K562 (cell line): ENCODE measurements at regions not wholly inside any gene's neighbourhood (a gene's known extent, or its start where the extent isn't known, plus 50 kb on each side); places are given as distances from the start of the nearest gene placed in this dataset.

Experiments
- MAFK ChIP-seq: IDR thresholded peaks from 2 replicates; pipeline ENCODE4 v1.6.1; 2011; ENCODE audit warnings: low read length, improper control_type of control experiment
- POLR2AphosphoS5 ChIP-seq: IDR thresholded peaks from 2 replicates; pipeline ENCODE4 v1.6.1; 2011; ENCODE audit warnings: mild to moderate bottlenecking, low read depth, low read length, moderate library complexity; ENCODE audit not compliant: control insufficient read depth, insufficient read depth
- PRMT5 ChIP-seq: sonication (generic); formaldehyde crosslinking; IDR thresholded peaks from 2 replicates; pipeline ENCODE4 v1.5.0; 2020; ENCODE audit warnings: missing genetic modification reagents
- TCF7L2 ChIP-seq: fragments of 150-350 bp; IDR thresholded peaks from 2 replicates; pipeline ENCODE4 v1.6.1; 2016; ENCODE audit warnings: low read depth, mild to moderate bottlenecking, low read length, moderate library complexity
- ZBTB43 ChIP-seq: sonication (generic); formaldehyde crosslinking; IDR thresholded peaks from 2 replicates; pipeline ENCODE4 v1.8.0; 2023; ENCODE audit warnings: mild to moderate bottlenecking, missing genetic modification reagents
- TF ChIP-seq, protein P1 (sequence below): fragments of 250-450 bp; sonication (Bioruptor Pico); IDR thresholded peaks from 2 replicates; pipeline ENCODE4 v1.5.0; 2020; ENCODE audit warnings: mild to moderate bottlenecking, borderline replicate concordance

GRCh38 chr5:44660251-44660650 lies 148.5 kb upstream of the MRPS30 start:
- no peak for TF ChIP-seq ZBTB43 (CRISPR knock-in tag)
- no peak for TF ChIP-seq PRMT5 (CRISPR knock-in tag)
- no peak for TF ChIP-seq TCF7L2
- TF ChIP-seq POLR2AphosphoS5: no peak
- TF ChIP-seq, protein P1, sequence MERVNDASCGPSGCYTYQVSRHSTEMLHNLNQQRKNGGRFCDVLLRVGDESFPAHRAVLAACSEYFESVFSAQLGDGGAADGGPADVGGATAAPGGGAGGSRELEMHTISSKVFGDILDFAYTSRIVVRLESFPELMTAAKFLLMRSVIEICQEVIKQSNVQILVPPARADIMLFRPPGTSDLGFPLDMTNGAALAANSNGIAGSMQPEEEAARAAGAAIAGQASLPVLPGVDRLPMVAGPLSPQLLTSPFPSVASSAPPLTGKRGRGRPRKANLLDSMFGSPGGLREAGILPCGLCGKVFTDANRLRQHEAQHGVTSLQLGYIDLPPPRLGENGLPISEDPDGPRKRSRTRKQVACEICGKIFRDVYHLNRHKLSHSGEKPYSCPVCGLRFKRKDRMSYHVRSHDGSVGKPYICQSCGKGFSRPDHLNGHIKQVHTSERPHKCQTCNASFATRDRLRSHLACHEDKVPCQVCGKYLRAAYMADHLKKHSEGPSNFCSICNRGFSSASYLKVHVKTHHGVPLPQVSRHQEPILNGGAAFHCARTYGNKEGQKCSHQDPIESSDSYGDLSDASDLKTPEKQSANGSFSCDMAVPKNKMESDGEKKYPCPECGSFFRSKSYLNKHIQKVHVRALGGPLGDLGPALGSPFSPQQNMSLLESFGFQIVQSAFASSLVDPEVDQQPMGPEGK (CRISPR knock-in tag): no peak
- no peak for TF ChIP-seq MAFK
